ENCODE measurements at regions not wholly inside any gene's neighbourhood (a gene's known extent, or its start where the extent isn't known, plus 50 kb on each side); places are given as distances from the start of the nearest gene placed in this dataset.

GRCh38 chr9:38154501-38155421, 85.7 kb upstream of the SHB start:
- no peak for DNase-seq

- DNase-seq, result no peak
These were observed 84.9 kb upstream of the SHB start for GRCh38 chr9:38153910-38154291.

GRCh38 chr9:38153152-38153909, 84.3 kb upstream of the SHB start:
- DNase-seq, result no peak

- DNase-seq, result no peak
These were observed 80.6 kb upstream of the SHB start for GRCh38 chr9:38149647-38150046.

GRCh38 chr9:38146844-38147243, 77.8 kb upstream of the SHB start:
- DNase-seq, result no peak

- no peak for DNase-seq
These were observed 76.6 kb upstream of the SHB start for GRCh38 chr9:38145526-38146053.

- DNase-seq, result no peak
These were observed 75.4 kb upstream of the SHB start for GRCh38 chr9:38144421-38144820.

GRCh38 chr9:38141746-38142591, 72.9 kb upstream of the SHB start:
- DNase-seq, result peak; percentile 32

- DNase-seq, result no peak
These were observed 69.2 kb upstream of the SHB start for GRCh38 chr9:38138276-38138675.

- DNase-seq, result no peak
These were observed 68.3 kb upstream of the SHB start for GRCh38 chr9:38137342-38137741.

GRCh38 chr9:38136386-38136785, 67.4 kb upstream of the SHB start:
- no peak for DNase-seq

- DNase-seq, result no peak
These were observed 65.7 kb upstream of the SHB start for GRCh38 chr9:38134611-38135237.

GRCh38 chr9:38133595-38133994, 64.6 kb upstream of the SHB start:
- DNase-seq, result no peak

GRCh38 chr9:38132956-38133355, 63.9 kb upstream of the SHB start:
- DNase-seq, result no peak

GRCh38 chr9:38131729-38132128, 62.7 kb upstream of the SHB start:
- DNase-seq, result no peak

GRCh38 chr9:38130724-38131123, 61.7 kb upstream of the SHB start:
- no peak for DNase-seq

GRCh38 chr9:38129366-38129765, 60.3 kb upstream of the SHB start:
- DNase-seq, result no peak

- DNase-seq, result no peak
These were observed 59.8 kb upstream of the SHB start for GRCh38 chr9:38128752-38129270.

- DNase-seq, result no peak
These were observed 58.3 kb upstream of the SHB start for GRCh38 chr9:38127271-38127839.

GRCh38 chr9:38126730-38127129, 57.7 kb upstream of the SHB start:
- no peak for DNase-seq

- no peak for DNase-seq
These were observed 56.9 kb upstream of the SHB start for GRCh38 chr9:38125889-38126288.
